ENCODE measurements at regions not wholly inside any gene's neighbourhood (a gene's known extent, or its start where the extent isn't known, plus 50 kb on each side); places are given as distances from the start of the nearest gene placed in this dataset.

DNA sequence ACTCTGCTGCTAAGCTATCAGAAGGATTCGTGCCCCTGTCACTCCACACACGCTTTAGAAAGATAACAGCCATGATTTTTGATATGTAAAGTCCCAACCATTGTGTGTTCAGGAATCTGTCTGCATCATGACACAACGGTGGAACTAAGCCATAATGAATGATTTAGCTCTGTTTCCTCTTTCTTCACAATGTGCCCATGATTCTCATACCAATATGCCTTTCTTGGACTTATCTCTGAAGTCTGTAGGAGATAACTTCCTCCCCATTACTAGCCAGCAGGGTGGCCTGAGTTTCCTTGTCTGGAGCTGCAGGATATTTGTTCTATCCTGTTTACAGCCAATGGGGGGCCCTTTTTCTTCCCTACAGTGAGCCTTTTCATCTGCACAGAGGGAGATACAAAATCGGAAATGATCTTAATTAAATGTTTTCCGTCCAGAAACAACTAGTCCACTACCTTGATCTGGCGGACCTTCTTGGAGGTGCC is 511.7 kb downstream of the USP25 start:
- no peak for DNase-seq

DNA sequence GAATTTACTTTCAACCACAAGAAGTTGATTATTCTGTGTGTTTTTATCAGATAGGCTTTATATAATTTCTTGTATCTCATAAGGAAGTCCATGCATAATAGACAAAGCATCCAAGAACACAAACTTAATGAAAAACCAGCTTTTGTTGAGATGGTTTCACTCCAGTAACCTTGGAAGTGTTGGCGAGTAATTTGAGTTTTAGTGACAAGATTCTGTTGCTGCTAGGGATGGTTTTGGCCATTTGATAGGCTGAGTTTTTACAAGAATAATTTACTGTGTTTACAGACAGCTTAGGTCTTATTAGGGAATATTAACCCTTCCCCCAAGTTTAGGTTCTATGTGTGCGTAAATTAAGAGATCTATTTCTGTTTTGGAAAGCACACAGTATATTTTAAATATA is 513.6 kb downstream of the USP25 start:
- no peak for DNase-seq

DNA sequence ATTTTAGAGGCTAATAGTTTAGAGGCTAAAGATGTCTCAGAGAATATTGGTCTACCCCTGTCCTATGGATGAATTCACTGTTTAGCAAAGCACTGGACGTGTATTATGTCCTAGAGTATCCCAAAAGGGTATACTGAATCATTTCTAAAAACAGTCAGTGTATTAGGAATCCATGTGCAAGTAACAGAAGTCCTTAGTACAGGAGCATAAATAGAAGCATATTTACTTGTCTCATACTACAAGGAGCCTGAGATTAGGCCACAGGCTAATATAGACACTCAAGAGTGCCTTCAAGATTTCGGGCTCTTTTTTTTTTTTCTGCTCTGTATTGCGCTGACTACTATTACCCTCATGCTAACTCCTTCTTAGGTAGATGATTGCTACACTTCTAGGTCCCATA is 518.9 kb downstream of the USP25 start:
- DNase-seq: no peak

GRCh38 chr21:16250273-16250672 is 520.5 kb downstream of the USP25 start:
- DNase-seq: no peak

GRCh38 chr21:16258844-16259611 is 529.2 kb downstream of the USP25 start:
- no peak for DNase-seq

DNA sequence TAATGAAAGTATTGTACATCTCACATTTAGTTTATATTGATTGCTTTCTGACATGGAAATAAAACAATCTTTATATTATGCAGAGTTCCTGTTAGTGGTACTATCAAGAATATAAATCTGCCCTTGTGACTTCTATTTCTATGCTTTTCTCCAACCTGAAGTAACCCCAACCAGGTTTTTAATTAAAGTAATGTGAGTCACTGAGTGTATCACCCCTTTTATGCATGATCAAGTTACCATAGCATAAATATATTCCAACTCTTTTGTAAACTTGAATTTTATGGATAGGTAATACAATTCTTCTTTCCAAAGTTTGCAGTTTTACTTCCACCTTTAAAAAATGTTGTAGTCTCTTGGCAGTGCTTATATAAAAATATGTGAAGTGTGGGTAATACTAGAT is 532.3 kb downstream of the USP25 start:
- no peak for DNase-seq

- DNase-seq: no peak
Observed at GRCh38 chr21:16264319-16264718, 534.5 kb downstream of the USP25 start.

GRCh38 chr21:16269476-16269875 is 539.7 kb downstream of the USP25 start:
- DNase-seq: no peak

DNA sequence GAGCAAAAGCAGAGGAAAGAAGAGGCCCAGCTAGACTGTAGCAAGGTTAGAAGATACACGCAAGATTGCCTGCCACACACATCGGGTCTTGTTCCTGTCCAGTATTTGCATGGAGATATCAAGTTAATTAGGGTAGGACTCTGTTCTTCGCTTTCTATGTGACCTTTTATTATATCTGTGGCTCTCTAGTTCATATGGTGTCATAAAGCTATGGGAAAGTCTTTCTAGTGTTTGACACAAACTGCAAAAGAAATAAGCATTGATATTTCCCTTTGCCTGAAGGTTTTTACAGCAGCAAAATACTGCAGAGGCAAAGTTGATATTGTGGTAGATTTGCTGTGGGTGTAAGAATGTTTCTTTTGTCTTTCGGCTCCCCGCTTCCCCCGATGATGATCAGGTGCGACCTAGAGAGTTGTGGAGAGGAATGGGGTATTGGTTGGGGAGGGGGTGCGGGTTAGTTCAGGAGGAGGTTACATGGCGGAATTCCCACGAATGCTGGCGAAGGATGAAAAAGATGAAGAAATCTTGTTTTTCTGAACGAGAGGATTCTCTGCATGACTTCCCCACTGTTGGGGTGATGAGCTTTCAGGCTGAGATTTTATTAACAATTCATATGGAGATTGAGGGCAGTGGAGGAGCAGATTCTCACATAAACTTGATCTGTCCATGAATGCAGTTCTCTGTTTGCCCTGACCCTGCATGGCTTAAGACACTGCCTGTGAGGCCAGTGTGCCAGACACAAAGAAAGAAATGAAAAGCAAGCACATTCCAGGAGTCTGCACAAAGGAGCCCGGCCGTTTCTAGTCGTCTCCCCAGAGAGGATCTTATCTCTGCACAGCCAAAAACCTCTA is 550.2 kb downstream of the USP25 start:
- no peak for DNase-seq

DNA sequence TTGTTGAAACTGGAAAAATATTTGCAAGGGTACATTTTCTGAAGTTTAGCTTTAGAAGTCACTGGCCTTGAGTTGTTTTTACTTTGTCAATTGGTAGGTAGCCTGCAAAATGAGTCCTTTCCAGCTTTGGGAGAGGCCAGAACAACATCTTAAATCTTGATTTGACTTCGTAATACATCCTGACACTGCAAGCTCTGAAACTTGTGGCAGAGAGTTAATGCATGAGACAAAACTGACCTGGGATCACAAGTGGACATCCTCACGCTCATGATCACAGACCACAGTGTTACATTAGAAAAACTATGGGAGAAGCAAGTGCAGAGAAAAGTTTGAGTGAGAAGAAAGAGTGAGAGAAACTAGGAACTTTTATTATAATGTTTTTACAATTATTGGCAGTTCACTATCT is 550.9 kb downstream of the USP25 start:
- no peak for DNase-seq

DNA sequence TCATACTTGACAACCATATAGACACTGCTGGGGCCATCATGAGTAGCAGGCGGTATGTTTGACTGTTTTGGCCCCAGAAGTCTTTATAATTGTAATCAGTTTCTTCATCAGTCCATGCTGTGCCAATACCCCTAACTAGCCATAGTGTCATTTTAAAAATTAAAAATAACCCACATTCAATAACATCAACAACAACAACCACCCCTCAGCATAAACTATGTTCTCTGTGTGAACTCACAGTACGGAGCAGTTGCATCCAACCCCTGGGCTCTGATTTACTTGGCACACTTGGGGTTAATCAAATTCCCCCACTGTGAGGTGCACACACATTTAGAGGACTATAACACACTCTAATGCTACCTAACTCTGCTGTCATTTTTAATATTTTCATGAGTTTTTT is 553.7 kb downstream of the USP25 start:
- no peak for DNase-seq

DNA sequence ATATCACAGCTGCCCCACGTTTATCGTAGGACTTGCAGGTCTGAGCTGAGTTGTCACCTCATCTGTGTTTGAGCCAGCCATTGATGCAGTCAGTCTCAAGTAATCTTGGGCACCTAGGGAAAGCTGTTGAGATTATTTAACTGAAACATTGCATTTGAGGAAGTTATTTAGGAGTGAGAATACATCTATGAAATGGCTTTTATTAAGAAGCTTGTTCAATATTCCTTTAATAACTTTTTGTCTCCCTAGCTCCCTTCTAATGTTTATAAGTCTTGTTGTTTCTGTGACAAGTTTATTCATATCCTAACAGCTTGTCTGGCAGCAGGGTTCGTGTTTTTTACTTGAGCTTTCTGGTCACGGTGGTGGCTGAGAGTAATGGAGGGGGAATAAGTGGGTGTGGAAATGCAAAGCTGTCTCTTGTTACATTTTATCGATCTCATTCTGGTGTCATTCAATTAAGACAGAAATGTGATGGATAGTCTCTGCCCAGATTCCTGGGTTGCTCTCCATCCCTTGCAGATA is 555.9 kb downstream of the USP25 start:
- no peak for DNase-seq

GRCh38 chr21:16287046-16287445 is 557.3 kb downstream of the USP25 start:
- DNase-seq: no peak

GRCh38 chr21:16291296-16291695 is 561.5 kb downstream of the USP25 start:
- no peak for DNase-seq

DNA sequence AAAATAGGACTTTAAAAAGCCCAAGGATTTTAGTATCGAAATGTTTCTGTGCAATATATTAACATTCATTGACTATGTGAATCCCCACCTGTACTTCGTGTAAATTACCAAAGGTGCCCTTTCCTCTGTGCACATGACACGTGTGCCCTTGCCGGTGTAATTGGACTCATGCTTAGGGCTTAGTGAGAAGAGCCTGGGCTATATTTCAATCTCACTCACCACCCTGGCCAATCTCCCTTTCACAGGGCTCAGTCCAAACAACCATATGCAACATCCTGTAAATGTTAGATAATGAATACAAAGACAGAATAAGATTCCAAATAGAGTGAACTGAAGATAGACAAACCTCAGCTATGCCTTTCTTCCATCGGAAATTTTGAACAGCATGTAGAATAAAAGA is 564.3 kb downstream of the USP25 start:
- no peak for DNase-seq

DNA sequence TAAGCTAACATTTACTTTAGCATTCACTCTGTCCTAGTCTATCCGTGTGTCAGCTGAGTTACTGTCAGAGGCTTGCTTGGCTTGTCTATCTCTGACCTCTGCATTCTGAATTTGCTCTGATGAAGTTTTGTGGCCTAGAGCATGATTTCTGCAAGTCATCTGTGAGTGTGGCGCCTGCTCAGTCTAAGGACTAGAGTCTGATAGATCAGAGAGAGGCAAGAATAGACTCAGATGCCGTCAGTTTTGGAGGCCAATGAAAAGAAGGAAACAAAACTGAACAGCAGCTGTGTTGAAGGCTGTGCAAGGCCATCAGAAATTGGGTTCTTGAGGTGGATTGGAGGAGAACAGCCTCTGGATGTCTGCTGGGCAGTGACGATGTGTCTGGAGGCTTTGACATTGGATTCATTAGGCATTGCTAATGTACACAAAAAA is 573.1 kb downstream of the USP25 start:
- no peak for DNase-seq

DNA sequence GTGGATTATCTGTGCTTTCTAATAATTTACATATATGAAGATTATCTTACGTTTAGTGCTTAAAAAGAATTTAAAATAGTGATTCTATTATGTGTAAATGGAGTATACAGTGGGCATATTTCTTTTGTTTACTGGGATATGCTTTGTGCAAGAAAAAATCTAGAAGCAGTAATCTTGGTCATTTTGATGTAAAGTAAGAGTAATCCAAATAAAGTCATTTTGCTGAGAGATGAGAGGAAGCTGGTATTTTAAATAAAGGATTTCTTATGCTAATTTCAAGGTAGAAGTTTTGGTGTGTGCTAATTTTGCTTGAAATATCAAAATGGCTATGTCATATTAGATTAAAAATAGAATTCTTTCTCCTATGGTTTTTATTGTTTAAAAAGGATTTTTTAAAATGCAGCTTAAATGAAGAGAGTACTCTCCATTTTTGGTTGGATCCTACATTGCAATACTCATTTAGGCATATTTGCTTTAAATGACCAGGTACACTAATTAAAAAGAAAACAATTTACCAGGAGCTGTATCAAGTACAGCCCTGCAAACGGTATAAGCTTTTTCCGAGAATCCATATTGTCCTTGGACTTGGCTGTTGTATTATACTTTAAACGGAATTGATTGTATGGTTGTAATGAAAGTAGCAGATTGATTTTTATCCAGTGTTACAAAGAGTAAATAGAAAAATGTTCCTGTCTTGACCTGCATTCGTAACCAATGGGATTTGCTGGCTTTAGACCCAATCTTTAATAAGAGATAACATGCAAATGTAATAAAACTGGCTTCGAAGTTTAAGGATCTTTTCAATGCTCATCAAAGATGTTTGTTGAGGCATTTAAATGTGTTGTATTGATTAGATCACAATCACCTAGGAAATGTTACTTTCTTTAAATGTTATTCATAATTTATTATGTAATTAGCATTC is 574.7 kb downstream of the USP25 start:
- DNase-seq: no peak

DNA sequence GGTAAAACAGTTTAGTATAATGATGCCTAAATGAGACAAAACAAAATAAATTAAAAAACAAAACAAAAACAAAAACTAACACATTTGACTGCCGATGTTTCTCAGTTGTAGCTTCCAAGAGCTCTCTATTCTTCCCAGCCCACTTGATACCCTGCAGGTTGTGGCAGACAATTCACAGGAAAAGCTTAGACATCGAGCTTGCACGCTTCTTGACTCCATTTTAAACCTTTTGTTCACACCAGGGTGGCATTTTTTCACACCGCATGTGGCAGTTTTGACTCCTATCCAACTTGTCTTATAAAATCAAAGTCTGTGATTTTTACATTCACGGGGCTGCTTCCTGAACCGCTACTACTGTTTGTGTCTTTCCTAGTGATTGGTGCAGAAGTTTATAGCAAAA is 575.9 kb downstream of the USP25 start:
- DNase-seq: no peak

DNA sequence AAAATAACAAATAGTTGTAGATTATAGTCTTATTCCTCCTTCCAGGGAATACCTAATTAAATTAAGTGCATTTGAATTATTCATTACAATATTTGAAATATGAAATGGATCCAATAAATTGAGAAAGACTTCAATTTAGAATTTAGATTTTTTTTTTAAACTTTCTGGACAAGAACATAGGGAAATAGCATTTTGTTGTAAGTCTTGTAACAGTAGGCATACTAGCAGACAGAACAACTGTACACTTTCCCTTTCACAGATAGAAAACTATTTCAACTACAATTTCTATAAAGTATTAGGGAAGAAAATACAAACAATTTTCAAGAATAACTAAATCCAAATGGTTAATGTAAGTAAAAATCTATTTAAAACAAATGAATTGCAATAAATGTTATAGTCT is 577.5 kb downstream of the USP25 start:
- DNase-seq: no peak

DNA sequence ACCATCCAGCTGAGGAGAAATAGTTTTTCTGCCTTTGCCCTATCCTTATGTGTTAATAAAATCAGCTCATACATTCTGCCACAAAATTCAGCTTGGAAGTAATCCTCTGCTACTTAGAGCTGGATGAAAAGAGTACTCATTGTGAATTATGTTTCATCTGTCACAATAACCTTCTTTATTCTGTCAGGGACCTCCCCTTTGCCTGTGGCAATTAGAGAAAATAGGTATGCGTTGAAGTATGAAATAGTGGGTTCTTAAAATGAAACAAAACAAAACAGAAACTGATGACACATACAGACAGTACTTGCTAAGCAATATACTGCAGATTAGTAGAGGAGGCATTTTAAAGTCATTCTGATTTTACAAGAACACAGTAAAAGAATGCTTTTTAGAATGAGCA is 578.5 kb downstream of the USP25 start:
- no peak for DNase-seq

GRCh38 chr21:16309250-16309971 is 579.6 kb downstream of the USP25 start:
- DNase-seq: no peak

DNA sequence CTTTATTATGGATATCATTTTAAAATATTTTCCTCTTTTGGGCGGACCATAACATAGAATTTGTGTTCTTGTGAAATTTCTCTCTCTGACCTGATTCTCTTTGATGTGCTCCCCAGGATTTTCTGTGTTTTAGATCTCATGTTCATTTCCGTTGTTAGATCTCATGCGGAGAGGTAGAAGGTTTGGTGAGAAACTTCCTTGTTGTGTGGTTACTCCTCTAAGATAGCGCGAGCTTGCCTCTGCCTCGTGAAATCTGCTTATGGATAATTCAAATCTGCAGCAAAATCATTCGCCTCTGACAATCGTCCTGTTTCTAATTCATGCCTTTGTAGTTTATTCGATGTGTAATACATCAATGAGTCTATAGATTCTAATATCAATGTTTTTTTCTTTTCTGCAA is 580.4 kb downstream of the USP25 start:
- no peak for DNase-seq
